ENCODE measurements at regions not wholly inside any gene's neighbourhood (a gene's known extent, or its start where the extent isn't known, plus 50 kb on each side); places are given as distances from the start of the nearest gene placed in this dataset.

DNA sequence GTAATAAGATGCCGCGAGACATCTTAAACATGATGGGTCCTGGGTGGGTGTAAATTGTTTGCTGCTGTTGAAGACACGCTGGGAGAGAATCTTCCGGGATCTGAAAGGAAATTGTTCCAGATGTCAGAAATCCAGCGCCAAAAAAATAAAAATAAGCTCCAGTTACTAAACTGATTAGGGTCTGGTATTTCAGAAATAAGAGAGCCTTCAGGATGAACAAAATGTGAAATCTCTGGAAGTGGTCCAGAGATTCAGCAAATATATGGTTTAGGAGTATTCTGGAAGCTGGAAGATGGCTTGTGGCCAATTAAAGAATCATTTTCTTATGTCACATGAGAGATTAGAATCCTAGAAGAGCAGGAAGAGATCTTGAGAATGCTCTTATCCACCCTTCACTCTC is 75.8 kb upstream of the NHS start:
- no peak overlapping the region for H3K27ac ChIP-seq
- TF ChIP-seq, protein P1, sequence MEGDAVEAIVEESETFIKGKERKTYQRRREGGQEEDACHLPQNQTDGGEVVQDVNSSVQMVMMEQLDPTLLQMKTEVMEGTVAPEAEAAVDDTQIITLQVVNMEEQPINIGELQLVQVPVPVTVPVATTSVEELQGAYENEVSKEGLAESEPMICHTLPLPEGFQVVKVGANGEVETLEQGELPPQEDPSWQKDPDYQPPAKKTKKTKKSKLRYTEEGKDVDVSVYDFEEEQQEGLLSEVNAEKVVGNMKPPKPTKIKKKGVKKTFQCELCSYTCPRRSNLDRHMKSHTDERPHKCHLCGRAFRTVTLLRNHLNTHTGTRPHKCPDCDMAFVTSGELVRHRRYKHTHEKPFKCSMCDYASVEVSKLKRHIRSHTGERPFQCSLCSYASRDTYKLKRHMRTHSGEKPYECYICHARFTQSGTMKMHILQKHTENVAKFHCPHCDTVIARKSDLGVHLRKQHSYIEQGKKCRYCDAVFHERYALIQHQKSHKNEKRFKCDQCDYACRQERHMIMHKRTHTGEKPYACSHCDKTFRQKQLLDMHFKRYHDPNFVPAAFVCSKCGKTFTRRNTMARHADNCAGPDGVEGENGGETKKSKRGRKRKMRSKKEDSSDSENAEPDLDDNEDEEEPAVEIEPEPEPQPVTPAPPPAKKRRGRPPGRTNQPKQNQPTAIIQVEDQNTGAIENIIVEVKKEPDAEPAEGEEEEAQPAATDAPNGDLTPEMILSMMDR (conservative IDR thresholded peaks at IDR 0.05) = no peak

DNA sequence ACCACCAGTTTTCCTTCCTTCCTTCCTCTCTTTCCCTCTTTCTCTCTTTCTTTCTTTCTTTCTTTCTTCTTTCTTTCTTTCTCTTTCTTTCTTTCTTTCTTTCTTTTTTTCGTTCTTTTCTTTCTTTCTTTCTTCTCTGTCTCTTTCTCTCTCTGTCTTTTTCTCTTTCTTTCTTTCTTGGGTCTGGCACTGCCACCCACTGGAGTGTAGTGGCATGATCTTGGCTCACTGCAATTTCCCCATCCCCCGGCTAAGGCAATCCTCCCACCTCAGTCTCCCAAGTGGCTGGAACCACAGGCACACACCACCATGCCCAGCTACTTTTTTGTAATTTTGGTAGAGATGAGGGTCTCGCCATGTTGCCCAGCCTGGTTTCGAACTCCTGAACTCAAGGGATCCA is 51.6 kb upstream of the NHS start:
- TF ChIP-seq, protein P1 (conservative IDR thresholded peaks at IDR 0.05) = no peak; the same call in 1 of the 2 replicates
- no peak overlapping the region for H3K27ac ChIP-seq

Data from VCaP (cell line).